CD4-positive, alpha-beta T cell treated with Interleukin-10 for 1 hour (primary cell): ENCODE measurements at regions not wholly inside any gene's neighbourhood (a gene's known extent, or its start where the extent isn't known, plus 50 kb on each side); places are given as distances from the start of the nearest gene placed in this dataset.

Experiments used
- DNase-seq: peaks from one replicate; pipeline ENCODE4 v3.0.0-alpha.2; 2020

- no peak for DNase-seq
Measured at GRCh38 chr3:152785051-152785450, 49.9 kb upstream of the P2RY1 start.
